NCI-H2107 (cell line): ENCODE measurements at regions not wholly inside any gene's neighbourhood (a gene's known extent, or its start where the extent isn't known, plus 50 kb on each side); places are given as distances from the start of the nearest gene placed in this dataset.
"Not testable (repeated sequence)": the region's sequence is repeated elsewhere in the genome, so short reads cannot be mapped to it uniquely, and the experiment has no call there.

Experiments
- DNase-seq: peaks from one replicate; lab custom pipeline; 2025; lab: John Stamatoyannopoulos, UW

GRCh38 chr9:110123341-110124095 lies 84.4 kb downstream of the C9orf152 start:
- DNase-seq = no peak

DNA sequence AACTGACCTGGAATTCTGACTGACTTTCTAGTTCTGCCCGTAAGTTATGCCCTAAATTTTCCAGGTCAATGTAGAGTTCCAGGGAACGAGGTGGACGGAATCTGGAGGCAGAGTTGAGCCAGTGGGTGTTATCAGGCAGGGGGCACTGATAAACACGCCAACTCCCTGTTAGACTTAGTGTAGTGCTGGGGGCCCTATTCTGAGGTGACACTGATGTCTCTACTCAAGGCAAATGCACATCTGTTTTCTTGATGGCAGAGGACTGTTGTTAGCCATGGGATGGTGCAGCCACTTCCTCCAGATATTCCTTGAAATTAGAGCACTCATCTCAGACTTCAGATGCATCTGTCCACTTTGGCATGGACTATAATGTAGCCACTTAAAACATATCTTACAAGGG lies 83.5 kb downstream of the C9orf152 start:
- no peak for DNase-seq

- no peak for DNase-seq
Measured at GRCh38 chr9:110125207-110125751, 82.7 kb downstream of the C9orf152 start.

GRCh38 chr9:110125763-110126351 lies 82.1 kb downstream of the C9orf152 start:
- no peak for DNase-seq

DNA sequence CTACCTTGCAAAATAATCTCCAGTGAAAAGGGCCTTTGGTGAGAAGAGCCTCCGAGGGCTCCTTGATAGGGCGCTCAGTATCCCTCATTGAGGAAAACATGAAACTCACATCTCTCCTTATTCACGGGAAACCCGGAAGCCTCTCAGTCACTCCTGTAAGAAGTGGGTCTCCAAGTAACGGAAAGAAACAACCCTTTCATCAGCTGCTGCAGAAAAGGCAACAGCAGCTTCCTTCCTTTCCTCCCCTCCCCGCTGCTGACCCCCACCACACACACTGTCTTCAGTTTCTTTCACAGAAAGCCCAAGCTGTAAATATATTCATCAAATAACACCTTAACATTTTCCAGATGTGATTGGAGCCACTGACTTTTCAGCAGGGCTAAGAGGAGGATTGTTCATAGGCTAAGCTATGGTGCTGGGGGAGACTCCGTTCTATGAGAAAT lies 81.4 kb downstream of the C9orf152 start:
- DNase-seq = no peak

- DNase-seq = no peak
Measured at GRCh38 chr9:110126986-110127864, 80.7 kb downstream of the C9orf152 start.

GRCh38 chr9:110128664-110129329 lies 79.2 kb downstream of the C9orf152 start:
- no peak for DNase-seq

DNA sequence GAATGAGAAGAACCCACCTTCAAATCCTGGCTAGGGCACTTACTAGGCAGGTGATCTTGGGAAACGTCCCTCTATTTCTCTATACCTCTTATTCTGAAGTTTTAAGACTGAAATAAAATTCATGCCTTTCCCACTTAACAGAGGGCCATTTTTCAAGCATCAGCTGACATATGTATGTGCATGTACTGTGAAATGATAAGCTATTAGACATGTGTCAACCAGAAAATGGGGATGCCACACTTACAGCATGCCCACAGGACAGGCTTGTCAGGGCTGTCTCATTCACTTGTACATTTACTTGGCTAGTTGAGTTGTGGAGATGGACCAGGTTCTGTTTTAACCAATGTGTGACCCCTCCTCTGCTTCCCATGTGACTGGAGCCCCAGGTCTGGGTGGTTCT lies 78.5 kb downstream of the C9orf152 start:
- no peak for DNase-seq

GRCh38 chr9:110130211-110130610 lies 77.7 kb downstream of the C9orf152 start:
- DNase-seq = no peak

GRCh38 chr9:110130791-110131416 lies 77.1 kb downstream of the C9orf152 start:
- no peak for DNase-seq

- DNase-seq = no peak
Measured at GRCh38 chr9:110131499-110131898, 76.5 kb downstream of the C9orf152 start.

- DNase-seq = not testable (repeated sequence)
Measured at GRCh38 chr9:110132531-110132930, 75.4 kb downstream of the C9orf152 start.

GRCh38 chr9:110133059-110133458 lies 74.9 kb downstream of the C9orf152 start:
- no peak for DNase-seq

DNA sequence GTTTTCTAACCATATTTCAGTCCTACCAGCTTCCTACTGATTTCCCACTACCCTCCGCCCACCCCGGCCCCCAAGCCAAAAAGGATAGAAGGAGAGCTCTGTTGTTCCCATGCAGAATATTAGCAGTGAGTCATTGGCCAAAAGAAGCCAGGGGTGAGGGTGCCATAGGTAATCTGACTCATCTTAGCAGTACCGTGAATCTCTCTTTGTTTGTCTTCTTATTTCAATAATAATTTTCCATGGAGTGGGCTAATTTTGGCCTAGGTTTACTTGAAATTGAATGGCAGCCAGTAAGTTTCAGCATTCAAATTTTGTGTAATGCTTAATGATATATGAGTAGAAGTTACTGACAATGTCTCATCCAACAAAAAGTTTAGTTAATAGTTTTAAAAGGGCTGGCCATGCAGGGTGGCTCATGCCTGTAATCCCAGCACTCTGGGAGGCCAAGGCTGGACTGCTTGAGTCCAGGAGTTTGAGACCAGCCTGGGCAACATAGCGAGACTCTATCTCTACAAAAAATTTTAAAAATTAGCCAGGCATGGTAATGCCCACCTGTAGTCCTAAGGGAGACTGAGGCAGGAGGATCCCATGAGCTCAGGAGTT lies 74.2 kb downstream of the C9orf152 start:
- no peak for DNase-seq

GRCh38 chr9:110135846-110136245 lies 72.1 kb downstream of the C9orf152 start:
- DNase-seq = no peak

GRCh38 chr9:110136802-110137201 lies 71.2 kb downstream of the C9orf152 start:
- no peak for DNase-seq

GRCh38 chr9:110140276-110140675 lies 67.7 kb downstream of the C9orf152 start:
- DNase-seq = no peak

DNA sequence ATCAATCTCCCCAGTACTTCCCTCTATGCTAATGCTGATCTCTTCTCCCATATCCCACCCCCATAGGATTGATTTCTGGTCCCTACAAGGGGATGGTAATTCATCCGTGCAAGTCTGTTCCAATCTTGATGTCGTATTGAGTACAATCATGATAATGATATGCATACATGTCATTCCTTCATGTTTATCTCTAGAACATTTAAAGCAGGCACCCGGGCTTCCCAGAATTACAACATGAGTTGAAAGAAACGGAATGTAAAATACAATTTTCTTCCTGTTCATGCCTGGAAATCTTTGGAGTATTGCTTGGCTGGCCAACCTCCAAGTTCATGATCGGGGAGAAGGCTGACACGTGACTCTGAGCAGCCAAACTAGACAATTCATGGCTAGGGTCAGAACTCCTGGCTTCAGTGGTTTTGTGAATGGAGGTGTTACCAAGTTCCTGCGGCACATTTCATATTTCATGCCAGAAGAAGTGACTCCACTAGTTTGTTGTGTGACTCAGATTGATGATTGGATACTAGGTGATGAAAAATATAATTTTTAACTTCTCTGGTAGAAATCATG lies 66.6 kb downstream of the C9orf152 start:
- DNase-seq = no peak

GRCh38 chr9:110142253-110142652 lies 65.7 kb downstream of the C9orf152 start:
- DNase-seq = no peak

- no peak for DNase-seq
Measured at GRCh38 chr9:110142868-110143481, 65.0 kb downstream of the C9orf152 start.
